ENCODE measurements at regions not wholly inside any gene's neighbourhood (a gene's known extent, or its start where the extent isn't known, plus 50 kb on each side); places are given as distances from the start of the nearest gene placed in this dataset.
"Not testable (repeated sequence)": the region's sequence is repeated elsewhere in the genome, so short reads cannot be mapped to it uniquely, and the experiment has no call there.

DNA sequence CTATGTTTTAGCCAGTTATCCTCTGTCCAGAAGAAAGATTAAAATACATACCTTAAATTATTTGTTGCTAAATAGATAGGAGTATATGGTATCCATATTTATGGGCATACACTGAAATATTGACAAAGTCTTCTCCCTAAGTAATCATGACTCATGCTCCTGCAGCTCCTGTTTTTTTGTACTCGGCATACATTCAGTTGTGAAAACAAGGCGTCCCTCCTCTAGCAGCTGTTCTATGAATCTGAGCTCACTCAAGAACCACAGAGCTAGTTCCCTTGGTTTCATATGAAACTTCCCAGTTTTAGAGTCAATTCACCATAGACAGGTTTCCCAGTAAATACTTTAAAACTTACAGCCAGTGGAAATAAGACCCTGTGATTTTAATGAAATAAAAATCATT lies 168.7 kb upstream of the CDH7 start:
- H2BK15ac ChIP-seq (ENCODE audit: low read length); H3K4me1 ChIP-seq (ENCODE audit: control insufficient read depth in 2 of 2, insufficient read depth in 1 of 2, low read depth in 1 of 2, low read length in 2 of 2); H3K4me3 ChIP-seq (ENCODE audit: low read length in 2 of 2); H4K91ac ChIP-seq (ENCODE audit: low read depth, low read length, poor library complexity); DNase-seq (ENCODE audit: low spot score); H3K14ac ChIP-seq (ENCODE audit: low read length); H2AFZ ChIP-seq (ENCODE audit: low read length); H3K9me3 ChIP-seq (replicated peaks in 1 of 2; ENCODE audit: control insufficient read depth in 2 of 2, insufficient read depth in 1 of 2, low read depth in 1 of 2, low read length in 2 of 2); H2AK5ac ChIP-seq (ENCODE audit: low read depth, low read length); H3K23ac ChIP-seq (ENCODE audit: low read depth, low read length, poor library complexity); H2BK120ac ChIP-seq (ENCODE audit: low read depth, low read length); H3K18ac ChIP-seq (ENCODE audit: low read length); H3K36me3 ChIP-seq (replicated peaks in 1 of 2; ENCODE audit: control insufficient read depth in 2 of 2, insufficient read depth in 2 of 2, low read length in 2 of 2); H3K27ac ChIP-seq (replicated peaks; ENCODE audit: low read length); H2BK12ac ChIP-seq (ENCODE audit: low read length); H3K27me3 ChIP-seq (ENCODE audit: control insufficient read depth in 3 of 3, insufficient read depth in 3 of 3, low read depth in 1 of 3, low read length in 3 of 3); H2BK5ac ChIP-seq (ENCODE audit: low read length); H3K4ac ChIP-seq (ENCODE audit: low read length); H3K9ac ChIP-seq (ENCODE audit: low read depth, low read length, poor library complexity); H3K4me2 ChIP-seq (ENCODE audit: insufficient read depth, low read length, poor library complexity, severe bottlenecking); H3K79me1 ChIP-seq (ENCODE audit: low read depth, low read length); H4K8ac ChIP-seq (ENCODE audit: low read depth, low read length): not testable (repeated sequence)
- WGBS, 2 donors (ENCODE audit: extremely low coverage in 2 of 2, insufficient read length in 2 of 2, insufficient replicate concordance in 1 of 2): no CpG with 5 or more reads among the region's 2 CpGs

DNA sequence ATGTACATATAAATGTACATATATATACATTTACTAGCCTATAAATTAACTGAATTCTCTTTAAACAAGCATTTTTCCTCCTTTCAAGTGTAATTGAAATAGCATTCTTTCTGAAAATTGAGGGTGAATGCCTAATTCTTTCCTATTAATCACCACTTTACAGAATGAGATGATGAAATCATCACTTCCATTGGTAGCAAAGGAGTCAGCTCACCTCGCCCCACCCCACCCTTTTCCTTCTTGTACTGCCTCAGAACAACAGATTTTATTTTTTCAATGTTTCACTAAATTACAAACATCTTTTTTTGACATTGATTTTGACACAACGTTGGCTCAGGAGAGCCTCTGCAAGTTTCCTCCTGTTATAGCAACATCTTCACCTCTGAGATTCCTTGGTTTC lies 181.9 kb upstream of the CDH7 start:
- WGBS, 2 donors (ENCODE audit: extremely low coverage in 2 of 2, insufficient read length in 2 of 2, insufficient replicate concordance in 1 of 2): no CpG with 5 or more reads among the region's 2 CpGs
- H3K9ac ChIP-seq (ENCODE audit: low read depth, low read length, poor library complexity): no peak overlapping the region
- no peak overlapping the region for H4K8ac ChIP-seq (ENCODE audit: low read depth, low read length)

DNA sequence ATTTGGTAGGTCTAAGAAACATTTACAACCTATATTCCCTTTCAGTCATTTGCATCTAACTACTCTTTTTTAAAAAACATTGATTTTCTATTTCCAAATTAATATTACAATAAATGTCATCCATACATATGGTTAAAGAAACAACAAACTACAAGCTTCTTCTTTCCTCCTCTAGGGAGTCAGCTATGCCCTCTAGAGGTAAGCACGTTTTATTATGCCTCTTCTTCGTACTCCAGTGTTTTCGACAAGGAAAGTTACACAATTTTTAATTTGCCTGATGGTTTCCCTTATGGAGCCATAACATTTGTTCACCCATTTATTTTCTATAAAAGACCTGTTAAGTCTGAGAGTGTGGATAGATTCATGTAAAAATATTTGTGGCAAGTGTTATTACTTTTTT lies 183.4 kb upstream of the CDH7 start:
- no CpG with 5 or more reads among the region's 3 CpGs for WGBS, 2 donors (ENCODE audit: extremely low coverage in 2 of 2, insufficient read length in 2 of 2, insufficient replicate concordance in 1 of 2)
- no peak for DNase-seq (ENCODE audit: low spot score)

More for the DNA sequence above, 181.9 kb upstream of the CDH7 start:
- Histone ChIP-seq H2BK15ac (ENCODE audit: low read length) (no peak overlapping the region), H3K79me1 (ENCODE audit: low read depth, low read length) (no peaks in the 10 kb centered on the region), H2BK5ac (ENCODE audit: low read length) (no peak overlapping the region), H3K27ac (replicated peaks; ENCODE audit: low read length) (no peak overlapping the region), H3K23ac (ENCODE audit: low read depth, low read length, poor library complexity) (no peak overlapping the region), H2AFZ (ENCODE audit: low read length) (no peak overlapping the region), H2AK5ac (ENCODE audit: low read depth, low read length) (no peak overlapping the region), H2BK120ac (ENCODE audit: low read depth, low read length) (no peak overlapping the region), H3K36me3 (replicated peaks in 1 of 2; ENCODE audit: control insufficient read depth in 2 of 2, insufficient read depth in 2 of 2, low read length in 2 of 2) (no peaks in the 10 kb centered on the region), H3K4ac (ENCODE audit: low read length) (no peak overlapping the region), H3K27me3 (ENCODE audit: control insufficient read depth in 3 of 3, insufficient read depth in 3 of 3, low read depth in 1 of 3, low read length in 3 of 3) (no peaks in the 10 kb centered on the region), H3K4me3 (ENCODE audit: low read length in 2 of 2) (no peak overlapping the region), H4K91ac (ENCODE audit: low read depth, low read length, poor library complexity) (no peak overlapping the region), H3K4me2 (ENCODE audit: insufficient read depth, low read length, poor library complexity, severe bottlenecking) (no peak overlapping the region), H3K14ac (ENCODE audit: low read length) (no peak overlapping the region), H2BK12ac (ENCODE audit: low read length) (no peak overlapping the region), H3K18ac (ENCODE audit: low read length) (no peak overlapping the region), H3K9me3 (replicated peaks in 1 of 2; ENCODE audit: control insufficient read depth in 2 of 2, insufficient read depth in 1 of 2, low read depth in 1 of 2, low read length in 2 of 2) (no peaks in the 10 kb centered on the region), H3K4me1 (ENCODE audit: control insufficient read depth in 2 of 2, insufficient read depth in 1 of 2, low read depth in 1 of 2, low read length in 2 of 2) (no peaks in the 10 kb centered on the region)
- DNase-seq (ENCODE audit: low spot score): no peak

DNA sequence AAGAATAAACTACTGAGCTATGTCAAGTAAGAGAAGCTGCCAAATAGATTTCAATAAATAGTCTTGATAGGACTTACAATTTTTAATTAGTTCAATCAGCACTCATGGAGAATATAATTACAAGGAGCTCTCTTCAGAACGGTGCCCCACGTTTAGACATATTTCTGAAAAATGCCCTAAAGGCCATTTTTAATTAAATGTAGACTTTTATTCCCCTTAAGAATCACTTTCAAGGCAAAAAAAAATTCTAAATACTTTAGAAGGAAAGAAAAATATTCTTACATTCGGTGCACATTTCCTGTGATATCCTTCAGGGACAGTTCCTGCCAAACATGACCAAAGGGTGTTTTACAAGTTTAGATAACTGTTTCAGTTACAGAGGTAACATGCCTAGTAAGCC lies 202.5 kb upstream of the CDH7 start:
- Histone ChIP-seq H2AK5ac (ENCODE audit: low read depth, low read length) (no peak overlapping the region), H4K8ac (ENCODE audit: low read depth, low read length) (no peak overlapping the region), H2BK12ac (ENCODE audit: low read length) (no peak overlapping the region), H3K14ac (ENCODE audit: low read length) (no peak overlapping the region), H2BK5ac (ENCODE audit: low read length) (no peak overlapping the region), H3K4ac (ENCODE audit: low read length) (no peak overlapping the region), H2BK120ac (ENCODE audit: low read depth, low read length) (no peak overlapping the region), H3K36me3 (replicated peaks in 1 of 2; ENCODE audit: control insufficient read depth in 2 of 2, insufficient read depth in 2 of 2, low read length in 2 of 2) (no peaks in the 10 kb centered on the region), H3K23ac (ENCODE audit: low read depth, low read length, poor library complexity) (no peak overlapping the region), H2BK15ac (ENCODE audit: low read length) (no peak overlapping the region), H3K27me3 (ENCODE audit: control insufficient read depth in 3 of 3, insufficient read depth in 3 of 3, low read depth in 1 of 3, low read length in 3 of 3) (no peaks in the 10 kb centered on the region), H3K4me1 (ENCODE audit: control insufficient read depth in 2 of 2, insufficient read depth in 1 of 2, low read depth in 1 of 2, low read length in 2 of 2) (no peaks in the 10 kb centered on the region), H3K9ac (ENCODE audit: low read depth, low read length, poor library complexity) (no peak overlapping the region), H4K91ac (ENCODE audit: low read depth, low read length, poor library complexity) (no peak overlapping the region), H3K4me2 (ENCODE audit: insufficient read depth, low read length, poor library complexity, severe bottlenecking) (no peak overlapping the region), H3K79me1 (ENCODE audit: low read depth, low read length) (no peaks in the 10 kb centered on the region), H3K27ac (replicated peaks; ENCODE audit: low read length) (no peak overlapping the region), H3K9me3 (replicated peaks in 1 of 2; ENCODE audit: control insufficient read depth in 2 of 2, insufficient read depth in 1 of 2, low read depth in 1 of 2, low read length in 2 of 2) (no peaks in the 10 kb centered on the region), H2AFZ (ENCODE audit: low read length) (no peak overlapping the region), H3K4me3 (ENCODE audit: low read length in 2 of 2) (no peak overlapping the region), H3K18ac (ENCODE audit: low read length) (no peak overlapping the region)
- no CpG with 5 or more reads among the region's 3 CpGs for WGBS, 2 donors (ENCODE audit: extremely low coverage in 2 of 2, insufficient read length in 2 of 2, insufficient replicate concordance in 1 of 2)
- DNase-seq (ENCODE audit: low spot score): no peak

More for the DNA sequence above, 183.4 kb upstream of the CDH7 start:
- Histone ChIP-seq H3K23ac (ENCODE audit: low read depth, low read length, poor library complexity) (no peak overlapping the region), H3K9ac (ENCODE audit: low read depth, low read length, poor library complexity) (no peak overlapping the region), H4K8ac (ENCODE audit: low read depth, low read length) (no peak overlapping the region), H3K79me1 (ENCODE audit: low read depth, low read length) (no peaks in the 10 kb centered on the region), H3K14ac (ENCODE audit: low read length) (no peak overlapping the region), H2BK12ac (ENCODE audit: low read length) (no peak overlapping the region), H2BK5ac (ENCODE audit: low read length) (no peak overlapping the region), H3K4me3 (ENCODE audit: low read length in 2 of 2) (no peak overlapping the region), H2BK120ac (ENCODE audit: low read depth, low read length) (no peak overlapping the region), H3K18ac (ENCODE audit: low read length) (no peak overlapping the region), H2BK15ac (ENCODE audit: low read length) (no peak overlapping the region), H3K4me2 (ENCODE audit: insufficient read depth, low read length, poor library complexity, severe bottlenecking) (no peak overlapping the region), H3K9me3 (replicated peaks in 1 of 2; ENCODE audit: control insufficient read depth in 2 of 2, insufficient read depth in 1 of 2, low read depth in 1 of 2, low read length in 2 of 2) (no peaks in the 10 kb centered on the region), H2AK5ac (ENCODE audit: low read depth, low read length) (no peak overlapping the region), H3K4me1 (ENCODE audit: control insufficient read depth in 2 of 2, insufficient read depth in 1 of 2, low read depth in 1 of 2, low read length in 2 of 2) (no peaks in the 10 kb centered on the region), H3K27ac (replicated peaks; ENCODE audit: low read length) (no peak overlapping the region), H4K91ac (ENCODE audit: low read depth, low read length, poor library complexity) (no peak overlapping the region), H3K36me3 (replicated peaks in 1 of 2; ENCODE audit: control insufficient read depth in 2 of 2, insufficient read depth in 2 of 2, low read length in 2 of 2) (no peaks in the 10 kb centered on the region), H3K4ac (ENCODE audit: low read length) (no peak overlapping the region), H3K27me3 (ENCODE audit: control insufficient read depth in 3 of 3, insufficient read depth in 3 of 3, low read depth in 1 of 3, low read length in 3 of 3) (no peaks in the 10 kb centered on the region), H2AFZ (ENCODE audit: low read length) (no peak overlapping the region)
